Thoracic aorta (tissue), 2 donors: ENCODE measurements at regions not wholly inside any gene's neighbourhood (a gene's known extent, or its start where the extent isn't known, plus 50 kb on each side); places are given as distances from the start of the nearest gene placed in this dataset.

Experiments
- ATAC-seq: fragments of 150-250 bp; one replicate; pipeline ENCODE4 v1.8.0; 2017; ENCODE audit warnings: low read depth; ENCODE audit not compliant: insufficient number of reproducible peaks, low FRiP score
- DNase-seq: peaks from one replicate; pipeline ENCODE4 v3.0.0-alpha.2; 2020; ENCODE audit warnings: low spot score
- H3K27ac ChIP-seq, 2 donors: fragments of 200-600 bp; sonication (generic); 1 replicate in 1 of 2; 2 replicates in 1 of 2; pipeline ENCODE4 v1.5.1; 2016; ENCODE audit warnings: mild to moderate bottlenecking in 2 of 2, moderate library complexity in 2 of 2
- H3K27me3 ChIP-seq: fragments of 200-600 bp; sonication (generic); replicated peaks from 2 replicates; pipeline ENCODE4 v1.6.0; 2016; ENCODE audit warnings: mild to moderate bottlenecking; ENCODE audit not compliant: insufficient read depth
- H3K36me3 ChIP-seq: fragments of 200-600 bp; sonication (generic); one replicate; pipeline ENCODE4 v1.5.1; 2016
- H3K4me1 ChIP-seq, 2 donors: fragments of 200-600 bp; sonication (generic); 1 replicate in 1 of 2; 2 replicates in 1 of 2; pipeline versions ENCODE4 v1.5.1 to v1.6.0; 2016; ENCODE audit warnings: low read depth in 2 of 2, mild to moderate bottlenecking in 1 of 2; ENCODE audit not compliant: control insufficient read depth in 1 of 2
- H3K4me3 ChIP-seq: fragments of 200-600 bp; sonication (generic); 2 replicates; pipeline ENCODE4 v1.5.1; 2016; ENCODE audit warnings: mild to moderate bottlenecking
- H3K9me3 ChIP-seq: fragments of 200-600 bp; sonication (generic); 2 replicates; pipeline ENCODE4 v1.5.1; 2016
- CTCF ChIP-seq: fragments of 200-600 bp; sonication (generic); IDR thresholded peaks from one replicate; pipeline ENCODE4 v1.5.1; 2019; ENCODE audit warnings: antibody characterized with exemption

DNA sequence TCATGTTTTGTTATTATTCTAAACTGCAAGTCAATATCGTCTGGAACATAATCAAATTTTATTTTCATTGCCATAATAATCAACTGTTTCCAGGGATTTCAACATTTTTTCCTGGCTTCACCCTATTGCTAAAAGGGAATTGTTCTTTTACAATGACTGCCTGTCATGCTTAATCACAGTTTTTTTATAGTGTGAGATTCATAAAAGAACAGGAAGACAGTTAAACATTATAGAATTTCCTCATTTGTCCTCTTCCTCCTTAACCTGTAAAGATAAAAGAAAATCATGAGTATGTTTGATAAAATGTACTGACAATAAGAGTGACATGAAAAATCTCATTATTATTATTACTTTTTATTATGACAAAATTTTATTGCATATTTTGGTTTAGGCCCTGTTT lies 73.3 kb upstream of the CENPW start:
- Histone ChIP-seq H3K4me3 (no peak overlapping the region), H3K27me3 (no peaks in the 10 kb centered on the region), H3K4me1 (peaks cover 4 to 14% of the 10 kb centered on the region in 2 donors), H3K27ac (no peak overlapping the region), H3K36me3 (no peaks in the 10 kb centered on the region), H3K9me3 (no peaks in the 10 kb centered on the region)
- DNase-seq (no peak), ATAC-seq (no peak)
- TF ChIP-seq CTCF, result no peak

- Histone ChIP-seq H3K36me3 (no peaks in the 10 kb centered on the region), H3K9me3 (no peaks in the 10 kb centered on the region), H3K4me3 (no peak overlapping the region), H3K27ac (no peak overlapping the region), H3K27me3 (no peaks in the 10 kb centered on the region), H3K4me1 (peaks cover 4 to 14% of the 10 kb centered on the region in 2 donors)
- ATAC-seq (no peak), DNase-seq (no peak)
- TF ChIP-seq CTCF, result no peak
Observed at GRCh38 chr6:126267626-126268025, 72.3 kb upstream of the CENPW start.

GRCh38 chr6:126268092-126268491 lies 71.8 kb upstream of the CENPW start:
- Histone ChIP-seq H3K4me1 (peaks cover 4 to 14% of the 10 kb centered on the region in 2 donors), H3K9me3 (no peaks in the 10 kb centered on the region), H3K27me3 (no peaks in the 10 kb centered on the region), H3K27ac (no peak overlapping the region), H3K36me3 (no peaks in the 10 kb centered on the region), H3K4me3 (no peak overlapping the region)
- no peak for DNase-seq
- no peak for ATAC-seq
- no peak for TF ChIP-seq CTCF

DNA sequence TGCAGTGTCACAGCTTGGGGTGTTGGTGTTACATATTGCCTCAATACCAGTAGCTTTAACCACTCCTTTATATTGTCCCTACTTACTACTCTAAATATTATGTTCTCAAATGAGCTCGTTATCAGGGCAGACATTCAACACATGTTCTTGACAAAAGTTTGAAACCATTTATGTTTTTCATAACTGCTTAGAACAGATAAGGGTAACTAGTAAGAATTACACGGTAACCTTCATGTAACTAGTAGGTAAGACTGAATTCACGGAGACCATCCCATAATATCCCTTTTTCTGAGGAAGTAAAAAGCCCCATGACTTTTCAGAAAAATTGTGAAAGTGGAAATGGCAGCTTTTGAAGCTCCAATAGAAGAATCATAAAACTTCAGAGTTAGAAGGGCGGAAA lies 59.6 kb upstream of the CENPW start:
- H3K27me3 ChIP-seq, result no peaks in the 10 kb centered on the region

GRCh38 chr6:126285871-126286365 lies 54.0 kb upstream of the CENPW start:
- H3K27me3 ChIP-seq, result no peaks in the 10 kb centered on the region
- no peak for ATAC-seq
- TF ChIP-seq CTCF, result no peak
- H3K4me1 ChIP-seq, result no peaks in the 10 kb centered on the region
- no peak overlapping the region for H3K4me3 ChIP-seq
- no peak for DNase-seq
- H3K27ac ChIP-seq, result no peak overlapping the region
- no peaks in the 10 kb centered on the region for H3K36me3 ChIP-seq
- H3K9me3 ChIP-seq, result no peaks in the 10 kb centered on the region

More for the DNA sequence above, 59.6 kb upstream of the CENPW start:
- Histone ChIP-seq H3K4me3 (no peak overlapping the region), H3K4me1 (no peaks in the 10 kb centered on the region), H3K9me3 (no peaks in the 10 kb centered on the region), H3K27ac (no peak overlapping the region), H3K36me3 (no peaks in the 10 kb centered on the region)
- no peak for DNase-seq
- ATAC-seq, result no peak
- no peak for TF ChIP-seq CTCF
